ENCODE measurements at regions not wholly inside any gene's neighbourhood (a gene's known extent, or its start where the extent isn't known, plus 50 kb on each side); places are given as distances from the start of the nearest gene placed in this dataset.

DNA sequence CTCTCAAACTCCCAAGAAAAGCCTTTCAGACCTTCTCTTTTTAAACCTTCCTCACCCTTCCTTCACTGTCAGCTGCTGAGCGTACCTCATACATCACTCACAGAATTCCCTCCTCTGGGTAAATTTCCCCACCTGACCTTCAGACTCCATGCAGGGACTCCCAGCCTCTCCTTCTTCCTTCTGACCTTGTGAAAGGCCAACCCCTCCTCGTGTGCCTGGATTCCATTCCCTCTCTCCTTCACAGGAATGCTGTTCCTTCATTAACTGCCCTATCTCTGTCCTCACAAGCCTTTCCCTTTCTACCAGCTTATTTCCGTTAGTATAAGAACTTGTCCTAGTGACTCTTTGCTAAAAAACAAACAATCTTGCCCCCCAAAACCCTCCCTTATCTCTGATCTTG lies 69.7 kb upstream of the MME start:
- Histone ChIP-seq H3K36me3 (ENCODE audit: control insufficient read depth in 5 of 5, insufficient read depth in 5 of 5, low read length in 5 of 5) (no peaks in the 10 kb centered on the region), H3K4me1 (ENCODE audit: control insufficient read depth in 5 of 5, insufficient read depth in 5 of 5, low read length in 5 of 5) (no peaks in the 10 kb centered on the region), H3K27me3 (ENCODE audit: control insufficient read depth in 5 of 5, insufficient read depth in 4 of 5, low read length in 5 of 5) (no peaks in the 10 kb centered on the region), H3K4me3 (ENCODE audit: low read depth in 1 of 5, low read length in 5 of 5) (no peak overlapping the region), H3K27ac (ENCODE audit: low read depth, low read length) (no peak overlapping the region), H3K9me3 (ENCODE audit: control insufficient read depth in 5 of 5, low read length in 5 of 5) (no peaks in the 10 kb centered on the region), H3K9ac (ENCODE audit: low read length in 5 of 5) (no peak overlapping the region)

GRCh38 chr3:155009217-155009616 lies 70.9 kb upstream of the MME start:
- no peak overlapping the region for H3K27ac ChIP-seq (ENCODE audit: low read depth, low read length)
- no peak overlapping the region for H3K9ac ChIP-seq (ENCODE audit: low read length in 5 of 5)
- H3K4me1 ChIP-seq (ENCODE audit: control insufficient read depth in 5 of 5, insufficient read depth in 5 of 5, low read length in 5 of 5) = no peaks in the 10 kb centered on the region
- no peaks in the 10 kb centered on the region for H3K27me3 ChIP-seq (ENCODE audit: control insufficient read depth in 5 of 5, insufficient read depth in 4 of 5, low read length in 5 of 5)
- no peak overlapping the region for H3K4me3 ChIP-seq (ENCODE audit: low read depth in 1 of 5, low read length in 5 of 5)
- no peaks in the 10 kb centered on the region for H3K9me3 ChIP-seq (ENCODE audit: control insufficient read depth in 5 of 5, low read length in 5 of 5)
- no peaks in the 10 kb centered on the region for H3K36me3 ChIP-seq (ENCODE audit: control insufficient read depth in 5 of 5, insufficient read depth in 5 of 5, low read length in 5 of 5)

- Histone ChIP-seq H3K4me3 (ENCODE audit: low read depth in 1 of 5, low read length in 5 of 5) (no peak overlapping the region), H3K27me3 (ENCODE audit: control insufficient read depth in 5 of 5, insufficient read depth in 4 of 5, low read length in 5 of 5) (no peaks in the 10 kb centered on the region), H3K9ac (ENCODE audit: low read length in 5 of 5) (no peak overlapping the region), H3K4me1 (ENCODE audit: control insufficient read depth in 5 of 5, insufficient read depth in 5 of 5, low read length in 5 of 5) (no peaks in the 10 kb centered on the region), H3K27ac (ENCODE audit: low read depth, low read length) (no peak overlapping the region), H3K9me3 (ENCODE audit: control insufficient read depth in 5 of 5, low read length in 5 of 5) (no peaks in the 10 kb centered on the region), H3K36me3 (ENCODE audit: control insufficient read depth in 5 of 5, insufficient read depth in 5 of 5, low read length in 5 of 5) (no peaks in the 10 kb centered on the region)
Observed at GRCh38 chr3:155007729-155008128, 72.4 kb upstream of the MME start.

- H3K4me3 ChIP-seq (ENCODE audit: low read depth in 1 of 5, low read length in 5 of 5) = no peak overlapping the region
- H3K9me3 ChIP-seq (ENCODE audit: control insufficient read depth in 5 of 5, low read length in 5 of 5) = no peaks in the 10 kb centered on the region
Observed at GRCh38 chr3:155001289-155002010, 78.7 kb upstream of the MME start.

GRCh38 chr3:154992655-154993054 lies 87.5 kb upstream of the MME start:
- no peaks in the 10 kb centered on the region for H3K36me3 ChIP-seq (ENCODE audit: control insufficient read depth in 5 of 5, insufficient read depth in 5 of 5, low read length in 5 of 5)
- H3K9me3 ChIP-seq (ENCODE audit: control insufficient read depth in 5 of 5, low read length in 5 of 5) = no peaks in the 10 kb centered on the region
- no peak overlapping the region for H3K4me3 ChIP-seq (ENCODE audit: low read depth in 1 of 5, low read length in 5 of 5)
- no peak overlapping the region for H3K9ac ChIP-seq (ENCODE audit: low read length in 5 of 5)
- no peaks in the 10 kb centered on the region for H3K27me3 ChIP-seq (ENCODE audit: control insufficient read depth in 5 of 5, insufficient read depth in 4 of 5, low read length in 5 of 5)
- no peaks in the 10 kb centered on the region for H3K4me1 ChIP-seq (ENCODE audit: control insufficient read depth in 5 of 5, insufficient read depth in 5 of 5, low read length in 5 of 5)
- no peak overlapping the region for H3K27ac ChIP-seq (ENCODE audit: low read depth, low read length)

More at GRCh38 chr3:155001289-155002010, 78.7 kb upstream of the MME start:
- no peak overlapping the region for H3K27ac ChIP-seq (ENCODE audit: low read depth, low read length)
- no peaks in the 10 kb centered on the region for H3K36me3 ChIP-seq (ENCODE audit: control insufficient read depth in 5 of 5, insufficient read depth in 5 of 5, low read length in 5 of 5)
- H3K9ac ChIP-seq (ENCODE audit: low read length in 5 of 5) = no peak overlapping the region
- no peaks in the 10 kb centered on the region for H3K4me1 ChIP-seq (ENCODE audit: control insufficient read depth in 5 of 5, insufficient read depth in 5 of 5, low read length in 5 of 5)
- no peaks in the 10 kb centered on the region for H3K27me3 ChIP-seq (ENCODE audit: control insufficient read depth in 5 of 5, insufficient read depth in 4 of 5, low read length in 5 of 5)

GRCh38 chr3:154990543-154990942 lies 89.6 kb upstream of the MME start:
- no peaks in the 10 kb centered on the region for H3K4me1 ChIP-seq (ENCODE audit: control insufficient read depth in 5 of 5, insufficient read depth in 5 of 5, low read length in 5 of 5)
- H3K4me3 ChIP-seq (ENCODE audit: low read depth in 1 of 5, low read length in 5 of 5) = no peak overlapping the region
- no peak overlapping the region for H3K9ac ChIP-seq (ENCODE audit: low read length in 5 of 5)
- no peaks in the 10 kb centered on the region for H3K27me3 ChIP-seq (ENCODE audit: control insufficient read depth in 5 of 5, insufficient read depth in 4 of 5, low read length in 5 of 5)
- no peaks in the 10 kb centered on the region for H3K36me3 ChIP-seq (ENCODE audit: control insufficient read depth in 5 of 5, insufficient read depth in 5 of 5, low read length in 5 of 5)
- no peaks in the 10 kb centered on the region for H3K9me3 ChIP-seq (ENCODE audit: control insufficient read depth in 5 of 5, low read length in 5 of 5)
- no peak overlapping the region for H3K27ac ChIP-seq (ENCODE audit: low read depth, low read length)

GRCh38 chr3:154987846-154988245 lies 92.3 kb upstream of the MME start:
- Histone ChIP-seq H3K4me1 (ENCODE audit: control insufficient read depth in 5 of 5, insufficient read depth in 5 of 5, low read length in 5 of 5) (no peaks in the 10 kb centered on the region), H3K9ac (ENCODE audit: low read length in 5 of 5) (no peak overlapping the region), H3K9me3 (ENCODE audit: control insufficient read depth in 5 of 5, low read length in 5 of 5) (no peaks in the 10 kb centered on the region)

DNA sequence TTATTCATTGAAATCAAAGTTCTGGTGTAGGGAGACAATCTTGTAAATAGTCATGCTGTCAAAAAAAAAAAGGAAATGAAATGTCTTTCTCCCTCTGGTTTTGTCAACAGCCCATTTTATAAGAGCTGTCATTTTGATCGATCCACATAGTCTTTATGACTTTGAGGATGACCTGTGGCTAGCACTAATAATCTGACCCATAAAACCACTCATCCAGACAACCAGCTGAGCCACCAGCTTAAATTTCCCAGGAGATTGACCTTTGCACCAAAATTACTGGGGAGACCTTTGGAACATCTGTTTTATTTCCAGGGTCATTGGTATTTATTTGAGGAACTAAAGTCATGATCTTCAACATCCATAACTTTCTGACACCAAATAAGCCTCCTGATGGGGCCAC lies 98.5 kb upstream of the MME start:
- Histone ChIP-seq H3K27me3 (ENCODE audit: control insufficient read depth in 5 of 5, insufficient read depth in 4 of 5, low read length in 5 of 5) (no peaks in the 10 kb centered on the region), H3K4me3 (ENCODE audit: low read depth in 1 of 5, low read length in 5 of 5) (no peak overlapping the region), H3K4me1 (ENCODE audit: control insufficient read depth in 5 of 5, insufficient read depth in 5 of 5, low read length in 5 of 5) (peaks cover 0 to 12% (median 0%) of the 10 kb centered on the region in 5 donors), H3K36me3 (ENCODE audit: control insufficient read depth in 5 of 5, insufficient read depth in 5 of 5, low read length in 5 of 5) (no peaks in the 10 kb centered on the region), H3K9ac (ENCODE audit: low read length in 5 of 5) (no peak overlapping the region), H3K27ac (ENCODE audit: low read depth, low read length) (no peak overlapping the region), H3K9me3 (ENCODE audit: control insufficient read depth in 5 of 5, low read length in 5 of 5) (no peaks in the 10 kb centered on the region)

More at GRCh38 chr3:154987846-154988245, 92.3 kb upstream of the MME start:
- no peak overlapping the region for H3K4me3 ChIP-seq (ENCODE audit: low read depth in 1 of 5, low read length in 5 of 5)
- no peaks in the 10 kb centered on the region for H3K36me3 ChIP-seq (ENCODE audit: control insufficient read depth in 5 of 5, insufficient read depth in 5 of 5, low read length in 5 of 5)
- H3K27me3 ChIP-seq (ENCODE audit: control insufficient read depth in 5 of 5, insufficient read depth in 4 of 5, low read length in 5 of 5) = no peaks in the 10 kb centered on the region
- H3K27ac ChIP-seq (ENCODE audit: low read depth, low read length) = no peak overlapping the region

DNA sequence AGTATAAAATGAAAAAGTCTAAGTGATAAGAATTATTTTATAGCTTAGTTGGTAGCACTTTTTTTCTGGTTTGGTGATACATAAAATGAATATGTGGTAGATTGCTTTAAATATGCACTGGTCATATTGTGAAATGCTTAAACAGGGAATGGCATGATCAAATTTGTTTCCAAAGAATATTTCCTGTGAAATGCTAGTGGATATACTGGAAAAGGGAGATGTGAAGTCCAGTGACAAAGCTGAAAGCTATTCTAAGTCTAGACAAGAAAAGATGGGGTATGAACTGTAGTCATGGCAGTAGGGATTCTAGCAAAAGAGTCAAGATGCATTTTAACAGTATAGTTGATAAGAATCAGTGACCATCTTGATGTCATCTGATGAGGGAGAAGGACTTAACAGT lies 98.9 kb upstream of the MME start:
- no peak overlapping the region for H3K9ac ChIP-seq (ENCODE audit: low read length in 5 of 5)

DNA sequence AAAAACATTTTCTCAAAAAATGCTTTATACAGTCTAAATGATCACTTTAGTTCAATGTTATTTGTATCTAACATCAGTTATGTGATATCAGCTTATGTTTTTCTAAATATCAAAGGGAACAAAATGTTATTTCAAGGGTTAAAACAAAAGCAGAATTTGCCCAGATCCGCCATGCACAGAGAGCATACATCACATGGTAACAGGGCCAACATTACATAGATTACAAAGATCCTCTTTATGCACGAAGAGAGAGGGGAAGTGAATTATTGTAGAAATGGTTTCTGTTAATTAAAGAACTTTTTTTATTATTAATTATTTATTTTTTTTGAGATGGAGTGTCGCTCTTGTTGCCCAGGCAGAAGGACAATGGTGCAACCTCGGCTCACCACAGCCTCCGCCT lies 100.8 kb upstream of the MME start:
- H3K27ac ChIP-seq (ENCODE audit: low read depth, low read length) = no peak overlapping the region
- no peak overlapping the region for H3K4me3 ChIP-seq (ENCODE audit: low read depth in 1 of 5, low read length in 5 of 5)
- no peaks in the 10 kb centered on the region for H3K36me3 ChIP-seq (ENCODE audit: control insufficient read depth in 5 of 5, insufficient read depth in 5 of 5, low read length in 5 of 5)
- H3K27me3 ChIP-seq (ENCODE audit: control insufficient read depth in 5 of 5, insufficient read depth in 4 of 5, low read length in 5 of 5) = no peaks in the 10 kb centered on the region
- H3K4me1 ChIP-seq (ENCODE audit: control insufficient read depth in 5 of 5, insufficient read depth in 5 of 5, low read length in 5 of 5) = peaks cover 0 to 12% (median 0%) of the 10 kb centered on the region in 5 donors
- H3K9ac ChIP-seq (ENCODE audit: low read length in 5 of 5) = no peak overlapping the region
- H3K9me3 ChIP-seq (ENCODE audit: control insufficient read depth in 5 of 5, low read length in 5 of 5) = no peaks in the 10 kb centered on the region

More for the DNA sequence above, 98.9 kb upstream of the MME start:
- Histone ChIP-seq H3K36me3 (ENCODE audit: control insufficient read depth in 5 of 5, insufficient read depth in 5 of 5, low read length in 5 of 5) (no peaks in the 10 kb centered on the region), H3K4me1 (ENCODE audit: control insufficient read depth in 5 of 5, insufficient read depth in 5 of 5, low read length in 5 of 5) (peaks cover 0 to 12% (median 0%) of the 10 kb centered on the region in 5 donors), H3K9me3 (ENCODE audit: control insufficient read depth in 5 of 5, low read length in 5 of 5) (no peaks in the 10 kb centered on the region), H3K27ac (ENCODE audit: low read depth, low read length) (no peak overlapping the region), H3K27me3 (ENCODE audit: control insufficient read depth in 5 of 5, insufficient read depth in 4 of 5, low read length in 5 of 5) (no peaks in the 10 kb centered on the region), H3K4me3 (ENCODE audit: low read depth in 1 of 5, low read length in 5 of 5) (no peak overlapping the region)
